Ovary (tissue), 3 donors: ENCODE measurements at regions not wholly inside any gene's neighbourhood (a gene's known extent, or its start where the extent isn't known, plus 50 kb on each side); places are given as distances from the start of the nearest gene placed in this dataset.

Source experiments
- CTCF ChIP-seq, 3 donors: fragments of 450-650 bp in 2 of 3; fragments of 200-600 bp in 1 of 3; IDR thresholded peaks; one replicate each; pipeline versions ENCODE4 v1.5.1 to v1.8.0; 2016 to 2022; ENCODE audit warnings: antibody characterized with exemption in 3 of 3, mild to moderate bottlenecking in 1 of 3
- POLR2A ChIP-seq: fragments of 450-650 bp; IDR thresholded peaks from one replicate; pipeline ENCODE4 v1.6.1; 2017; ENCODE audit warnings: antibody characterized with exemption, mild to moderate bottlenecking, moderate library complexity
- donor health status: DM: no; HTN: no; CAD: no.

GRCh38 chr4:32000846-32001488 lies 1280.8 kb downstream of the PCDH7 start:
- TF ChIP-seq CTCF (IDR thresholded peaks at IDR 0.05) (no peak), POLR2A (no peak)
